ENCODE measurements at regions not wholly inside any gene's neighbourhood (a gene's known extent, or its start where the extent isn't known, plus 50 kb on each side); places are given as distances from the start of the nearest gene placed in this dataset.

- no peak overlapping the region for H3K4me3 ChIP-seq (ENCODE audit: low read depth, low read length)
- TF ChIP-seq, protein P1, sequence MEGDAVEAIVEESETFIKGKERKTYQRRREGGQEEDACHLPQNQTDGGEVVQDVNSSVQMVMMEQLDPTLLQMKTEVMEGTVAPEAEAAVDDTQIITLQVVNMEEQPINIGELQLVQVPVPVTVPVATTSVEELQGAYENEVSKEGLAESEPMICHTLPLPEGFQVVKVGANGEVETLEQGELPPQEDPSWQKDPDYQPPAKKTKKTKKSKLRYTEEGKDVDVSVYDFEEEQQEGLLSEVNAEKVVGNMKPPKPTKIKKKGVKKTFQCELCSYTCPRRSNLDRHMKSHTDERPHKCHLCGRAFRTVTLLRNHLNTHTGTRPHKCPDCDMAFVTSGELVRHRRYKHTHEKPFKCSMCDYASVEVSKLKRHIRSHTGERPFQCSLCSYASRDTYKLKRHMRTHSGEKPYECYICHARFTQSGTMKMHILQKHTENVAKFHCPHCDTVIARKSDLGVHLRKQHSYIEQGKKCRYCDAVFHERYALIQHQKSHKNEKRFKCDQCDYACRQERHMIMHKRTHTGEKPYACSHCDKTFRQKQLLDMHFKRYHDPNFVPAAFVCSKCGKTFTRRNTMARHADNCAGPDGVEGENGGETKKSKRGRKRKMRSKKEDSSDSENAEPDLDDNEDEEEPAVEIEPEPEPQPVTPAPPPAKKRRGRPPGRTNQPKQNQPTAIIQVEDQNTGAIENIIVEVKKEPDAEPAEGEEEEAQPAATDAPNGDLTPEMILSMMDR (IDR thresholded peaks at IDR 0.05; ENCODE audit: control insufficient read depth, extremely low read depth, insufficient read depth) = no peak
- DNase-seq (ENCODE audit: low read depth) = no peak
Observed at GRCh38 chr4:32824336-32824735, 2104.2 kb downstream of the PCDH7 start.

- DNase-seq (ENCODE audit: low read depth) = no peak
- TF ChIP-seq, protein P1 (IDR thresholded peaks at IDR 0.05; ENCODE audit: control insufficient read depth, extremely low read depth, insufficient read depth) = no peak
- no peak overlapping the region for H3K4me3 ChIP-seq (ENCODE audit: low read depth, low read length)
Observed at GRCh38 chr4:32826169-32826568, 2106.0 kb downstream of the PCDH7 start.

GRCh38 chr4:32830160-32830559 lies 2110.0 kb downstream of the PCDH7 start:
- DNase-seq (ENCODE audit: low read depth) = no peak
- TF ChIP-seq, protein P1 (IDR thresholded peaks at IDR 0.05; ENCODE audit: control insufficient read depth, extremely low read depth, insufficient read depth) = no peak
- no peak overlapping the region for H3K4me3 ChIP-seq (ENCODE audit: low read depth, low read length)

DNA sequence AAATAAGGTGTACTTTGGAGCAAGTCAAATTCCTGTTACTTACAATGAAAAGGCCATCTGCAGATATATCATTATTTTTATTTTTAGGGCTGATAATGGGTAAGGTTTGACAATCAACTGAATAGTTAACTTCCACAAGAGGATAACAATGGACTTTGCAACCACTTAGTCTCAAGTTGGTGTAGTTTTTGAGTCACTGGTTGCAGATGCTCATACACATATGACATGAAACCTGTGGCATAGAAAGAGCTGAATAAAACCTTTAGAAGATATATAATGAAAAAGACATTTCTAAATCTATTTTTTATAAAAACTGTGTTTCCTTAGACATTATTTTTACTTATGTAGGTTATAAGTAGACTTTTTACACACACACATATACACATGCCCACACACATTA lies 2110.9 kb downstream of the PCDH7 start:
- no peak overlapping the region for H3K4me3 ChIP-seq (ENCODE audit: low read depth, low read length)
- TF ChIP-seq, protein P1 (IDR thresholded peaks at IDR 0.05; ENCODE audit: control insufficient read depth, extremely low read depth, insufficient read depth) = no peak
- DNase-seq (ENCODE audit: low read depth) = no peak

GRCh38 chr4:32840461-32841189 lies 2120.5 kb downstream of the PCDH7 start:
- no peak overlapping the region for H3K4me3 ChIP-seq (ENCODE audit: low read depth, low read length)
- TF ChIP-seq, protein P1 (IDR thresholded peaks at IDR 0.05; ENCODE audit: control insufficient read depth, extremely low read depth, insufficient read depth) = no peak
- no peak for DNase-seq (ENCODE audit: low read depth)

GRCh38 chr4:32841217-32841616 lies 2121.0 kb downstream of the PCDH7 start:
- DNase-seq (ENCODE audit: low read depth) = no peak
- TF ChIP-seq, protein P1 (IDR thresholded peaks at IDR 0.05; ENCODE audit: control insufficient read depth, extremely low read depth, insufficient read depth) = no peak
- H3K4me3 ChIP-seq (ENCODE audit: low read depth, low read length) = no peak overlapping the region

- TF ChIP-seq, protein P1 (IDR thresholded peaks at IDR 0.05; ENCODE audit: control insufficient read depth, extremely low read depth, insufficient read depth) = no peak
- no peak overlapping the region for H3K4me3 ChIP-seq (ENCODE audit: low read depth, low read length)
- no peak for DNase-seq (ENCODE audit: low read depth)
Observed at GRCh38 chr4:32847461-32847860, 2127.3 kb downstream of the PCDH7 start.

Measured in LNCaP clone FGC (cell line).